C4-2B (cell line): ENCODE measurements at regions not wholly inside any gene's neighbourhood (a gene's known extent, or its start where the extent isn't known, plus 50 kb on each side); places are given as distances from the start of the nearest gene placed in this dataset.

ENCODE experiments used
- CTCF ChIP-seq: fragments of 450-650 bp; conservative IDR thresholded peaks from 2 replicates; pipeline ENCODE4 v1.5.1; 2017; ENCODE audit warnings: mild to moderate bottlenecking
- ZFX ChIP-seq: fragments of 450-650 bp; IDR thresholded peaks from 2 replicates; pipeline ENCODE4 v1.6.1; 2017

DNA sequence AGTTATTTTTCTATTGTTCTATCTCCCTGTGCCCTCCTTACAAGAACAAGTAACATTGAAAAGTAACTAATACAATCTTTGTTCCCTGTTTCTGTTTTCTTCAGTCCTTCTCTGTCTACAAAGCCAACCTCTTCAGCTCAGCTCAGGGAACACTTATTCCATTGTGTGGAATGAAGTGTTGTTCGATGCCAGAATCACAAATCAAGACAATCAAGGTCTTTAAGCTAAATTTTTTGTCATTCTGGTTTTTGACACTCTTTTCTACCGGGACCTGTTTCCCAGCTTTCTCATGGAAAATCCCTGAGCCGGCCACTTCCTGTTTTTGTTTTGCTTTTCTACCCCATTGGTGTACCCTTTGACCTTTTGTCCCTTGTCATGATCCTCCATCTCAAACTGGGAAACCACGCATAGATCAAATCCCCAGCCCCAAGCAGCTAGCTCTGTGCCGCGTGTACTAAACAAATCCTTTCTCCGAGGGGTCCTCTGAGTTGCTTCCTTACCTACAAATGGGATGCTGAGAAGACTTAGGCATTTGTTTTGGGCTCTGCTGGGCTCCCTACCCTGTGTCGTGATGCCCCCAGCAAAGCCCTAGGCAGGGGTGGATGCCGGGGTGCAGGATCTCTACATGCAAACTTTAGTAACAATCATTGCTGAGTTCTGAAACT is 141.8 kb downstream of the TOMM20 start:
- TF ChIP-seq CTCF (no peak), ZFX (no peak)
